Prostate gland (tissue), 2 donors: ENCODE measurements at regions not wholly inside any gene's neighbourhood (a gene's known extent, or its start where the extent isn't known, plus 50 kb on each side); places are given as distances from the start of the nearest gene placed in this dataset.

Experiments
- DNase-seq: peaks from one replicate; pipeline ENCODE4 v3.0.0-alpha.2; 2019; ENCODE audit warnings: low spot score
- H3K27ac ChIP-seq, 2 donors: fragments of 200-600 bp; sonication (generic); 2 replicates each; pipeline ENCODE4 v1.5.1; 2017 to 2019
- H3K27me3 ChIP-seq: fragments of 200-600 bp; sonication (generic); replicated peaks from 2 replicates; pipeline ENCODE4 v1.5.1; 2019; ENCODE audit not compliant: insufficient read depth
- H3K36me3 ChIP-seq, 2 donors: fragments of 200-600 bp; sonication (generic); 1 replicate in 1 of 2; 2 replicates in 1 of 2; pipeline versions ENCODE4 v1.5.1 to v1.8.1; 2017 to 2019
- H3K4me1 ChIP-seq: fragments of 200-600 bp; sonication (generic); replicated peaks from 2 replicates; pipeline ENCODE4 v1.5.1; 2019
- H3K4me3 ChIP-seq, 2 donors: fragments of 200-600 bp; sonication (generic); 2 replicates each; pipeline ENCODE4 v1.5.1; 2017 to 2019
- H3K9me3 ChIP-seq: fragments of 200-600 bp; sonication (generic); 2 replicates; pipeline ENCODE4 v1.5.1; 2017
- CTCF ChIP-seq, 4 experiments: fragments of 200-600 bp in 2 of 4; fragments of 450-650 bp in 2 of 4; sonication (generic) in 2 of 4; IDR thresholded peaks; 1 replicate in 3 of 4; 2 replicates in 1 of 4; pipeline ENCODE4 v1.5.1; 2016 to 2019; ENCODE audit warnings: antibody characterized with exemption in 4 of 4, mild to moderate bottlenecking in 2 of 4, moderate library complexity in 2 of 4
- POLR2A ChIP-seq: fragments of 450-650 bp; IDR thresholded peaks from one replicate; pipeline ENCODE4 v1.6.1; 2016; ENCODE audit warnings: antibody characterized with exemption, mild to moderate bottlenecking
- POLR2AphosphoS5 ChIP-seq: sonication (generic); formaldehyde crosslinking; IDR thresholded peaks from one replicate; pipeline ENCODE4 v1.6.1; 2017; ENCODE audit warnings: antibody characterized with exemption
- WGBS: methylation state at CpG from one replicate; pipeline ENCODE4 v1.1.5; 2018; 5-methylcytosine and 5-hydroxymethylcytosine counted together
- intact Hi-C: fragments of 100-400 bp; cut with DNase I; formaldehyde crosslinking; loops from one replicate; pipeline ENCODE4 v1.14.2; 2022

GRCh38 chr18:37953876-37954275 is 388.3 kb upstream of the CELF4 start:
- Histone ChIP-seq H3K27me3 (no peaks in the 10 kb centered on the region), H3K27ac (no peak overlapping the region), H3K9me3 (no peaks in the 10 kb centered on the region), H3K4me1 (no peaks in the 10 kb centered on the region), H3K4me3 (no peak overlapping the region), H3K36me3 (no peaks in the 10 kb centered on the region)
- intact Hi-C loops = no loop called here
- DNase-seq = no peak
- 21% methylated on average over 2 of the region's 2 CpGs for WGBS
- no peak for TF ChIP-seq POLR2A

- Histone ChIP-seq H3K9me3 (no peaks in the 10 kb centered on the region), H3K27me3 (no peaks in the 10 kb centered on the region), H3K27ac (no peak overlapping the region), H3K4me1 (no peaks in the 10 kb centered on the region), H3K4me3 (no peak overlapping the region), H3K36me3 (no peaks in the 10 kb centered on the region)
- WGBS = 89% methylated on average over 3 of the region's 3 CpGs
- no peak for DNase-seq
- intact Hi-C loops = no loop called here
- TF ChIP-seq CTCF (IDR thresholded peaks at IDR 0.05) (no peak), POLR2A (no peak), POLR2AphosphoS5 (no peak)
Observed at GRCh38 chr18:37948471-37948870, 382.9 kb upstream of the CELF4 start.

DNA sequence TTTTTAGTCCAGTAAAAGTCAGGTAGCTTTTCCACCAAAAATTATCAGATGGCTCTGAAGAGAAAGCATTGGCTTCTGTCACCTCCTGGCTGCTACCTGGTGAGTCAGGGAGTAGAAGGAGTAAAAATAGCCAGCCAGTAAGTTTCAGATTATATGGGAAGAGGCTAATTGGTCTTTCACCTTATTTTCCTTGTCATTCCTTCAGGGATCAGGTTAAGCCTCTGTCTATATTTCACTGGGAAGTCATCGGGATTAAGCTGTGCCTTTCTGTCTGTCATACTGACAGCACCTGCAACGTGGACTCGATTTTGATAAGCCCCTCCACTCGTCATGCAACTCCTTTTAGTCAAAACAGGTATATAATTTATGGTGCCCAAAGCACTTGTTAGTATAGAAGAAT is 380.7 kb upstream of the CELF4 start:
- Histone ChIP-seq H3K27me3 (no peaks in the 10 kb centered on the region), H3K4me3 (no peak overlapping the region), H3K9me3 (no peaks in the 10 kb centered on the region), H3K36me3 (no peaks in the 10 kb centered on the region), H3K4me1 (no peaks in the 10 kb centered on the region), H3K27ac (no peak overlapping the region)
- DNase-seq = no peak
- intact Hi-C loops = no loop called here
- 43% methylated on average over 4 of the region's 4 CpGs for WGBS
- TF ChIP-seq POLR2A (no peak), POLR2AphosphoS5 (no peak), CTCF (IDR thresholded peaks at IDR 0.05) (no peak)

DNA sequence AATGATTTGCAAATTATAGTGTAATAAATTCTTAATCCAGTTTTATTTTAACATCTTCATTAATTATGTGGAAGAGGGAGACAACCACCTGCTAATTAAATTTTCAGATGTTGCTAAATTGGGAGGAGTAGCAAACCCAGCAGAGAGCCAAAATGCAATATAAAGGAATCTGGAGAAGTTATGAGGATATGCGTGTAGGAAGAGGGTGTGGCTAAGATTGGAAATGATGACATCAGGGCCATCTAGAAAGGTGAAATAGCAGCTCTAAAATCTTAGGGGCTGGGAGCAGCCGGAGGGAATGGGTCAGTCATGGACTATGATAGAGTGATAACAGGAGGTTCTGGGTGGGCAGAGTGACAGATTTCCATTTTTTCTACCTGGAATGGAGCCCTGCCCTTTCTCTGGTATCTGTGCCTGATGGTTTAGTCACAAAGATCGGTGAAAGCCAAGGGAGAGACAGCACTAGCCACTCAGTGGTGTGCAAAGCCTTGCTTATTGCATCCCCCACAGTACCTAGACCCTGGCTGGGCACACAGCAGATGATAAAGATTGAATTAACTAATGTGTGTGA is 379.2 kb upstream of the CELF4 start:
- 81% methylated on average over 3 of the region's 3 CpGs for WGBS
- Histone ChIP-seq H3K27ac (no peak overlapping the region), H3K4me1 (no peaks in the 10 kb centered on the region), H3K4me3 (no peak overlapping the region), H3K9me3 (no peaks in the 10 kb centered on the region), H3K36me3 (no peaks in the 10 kb centered on the region), H3K27me3 (no peaks in the 10 kb centered on the region)
- no peak for DNase-seq
- TF ChIP-seq CTCF (IDR thresholded peaks at IDR 0.05) (no peak), POLR2A (no peak), POLR2AphosphoS5 (no peak)
- intact Hi-C loops = no loop called here

DNA sequence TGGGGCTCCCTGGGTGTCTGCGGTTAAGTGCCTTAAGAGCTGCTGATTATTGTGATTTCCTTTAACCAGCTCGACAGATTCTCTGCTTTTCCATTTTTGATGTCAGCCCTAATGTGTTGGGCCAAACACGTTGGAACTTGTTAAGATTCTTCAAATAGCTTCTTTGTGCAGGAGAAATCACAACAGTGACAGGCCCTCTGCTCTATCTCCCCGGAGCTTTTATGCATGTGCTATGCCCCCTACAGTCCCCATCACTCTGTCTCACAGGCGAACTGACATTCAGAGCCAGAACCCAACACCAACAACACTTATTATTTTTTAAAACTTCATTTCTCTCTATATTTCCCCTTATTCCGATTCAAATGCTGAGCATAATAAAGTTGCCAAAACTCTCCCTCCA is 371.7 kb upstream of the CELF4 start:
- H3K36me3 ChIP-seq = no peaks in the 10 kb centered on the region
- H3K27me3 ChIP-seq = no peaks in the 10 kb centered on the region
- 41% methylated on average over 6 of the region's 6 CpGs for WGBS
- H3K4me3 ChIP-seq = no peak overlapping the region
- H3K4me1 ChIP-seq = no peaks in the 10 kb centered on the region
- no peak overlapping the region for H3K27ac ChIP-seq
- H3K9me3 ChIP-seq = no peaks in the 10 kb centered on the region
- no peak for DNase-seq
- TF ChIP-seq POLR2A (no peak), POLR2AphosphoS5 (no peak), CTCF (IDR thresholded peaks at IDR 0.05) (no peak)
- intact Hi-C loops = no loop called here
